SK-N-MC (cell line): ENCODE measurements at regions not wholly inside any gene's neighbourhood (a gene's known extent, or its start where the extent isn't known, plus 50 kb on each side); places are given as distances from the start of the nearest gene placed in this dataset.

Experiments
- EZH2 ChIP-seq: fragments of 200-600 bp; sonication (generic); IDR thresholded peaks from one replicate; pipeline ENCODE4 v1.6.1; 2017; ENCODE audit warnings: antibody characterized with exemption
- POLR2AphosphoS5 ChIP-seq: IDR thresholded peaks from 2 replicates; pipeline ENCODE4 v1.6.1; 2012; ENCODE audit warnings: mild to moderate bottlenecking, low read depth, low read length, borderline replicate concordance

- no peak for TF ChIP-seq EZH2
- no peak for TF ChIP-seq POLR2AphosphoS5
These were observed 200.4 kb downstream of the CEMIP2 start for GRCh38 chr9:71567890-71568289.
